Stimulated activated CD4-positive, alpha-beta T cell treated with anti-CD3 and anti-CD28 coated beads, Interleukin-2, amount 100 ng/mL, for 48 hours (primary cell): ENCODE measurements at regions not wholly inside any gene's neighbourhood (a gene's known extent, or its start where the extent isn't known, plus 50 kb on each side); places are given as distances from the start of the nearest gene placed in this dataset.
"Not testable (repeated sequence)": the region's sequence is repeated elsewhere in the genome, so short reads cannot be mapped to it uniquely, and the experiment has no call there.

Experiments
- DNase-seq, 2 donors: peaks; one replicate each; pipeline ENCODE4 v3.0.0-alpha.2; 2020

GRCh38 chr1:187848321-187848720 is 1019.6 kb downstream of the PLA2G4A start:
- no peak for DNase-seq

- DNase-seq: not testable (repeated sequence)
These were observed 1021.4 kb downstream of the PLA2G4A start for GRCh38 chr1:187850146-187850545.

- DNase-seq: no peak
These were observed 1024.8 kb downstream of the PLA2G4A start for GRCh38 chr1:187853505-187853904.

GRCh38 chr1:187854457-187854856 is 1025.7 kb downstream of the PLA2G4A start:
- DNase-seq: no peak

GRCh38 chr1:187862506-187862905 is 1033.8 kb downstream of the PLA2G4A start:
- no peak for DNase-seq

- DNase-seq: no peak
These were observed 1041.8 kb downstream of the PLA2G4A start for GRCh38 chr1:187870552-187870951.

- no peak for DNase-seq
These were observed 1042.6 kb downstream of the PLA2G4A start for GRCh38 chr1:187871177-187871845.

- no peak for DNase-seq
These were observed 1043.8 kb downstream of the PLA2G4A start for GRCh38 chr1:187872550-187872949.

GRCh38 chr1:187873126-187873525 is 1044.4 kb downstream of the PLA2G4A start:
- DNase-seq: no peak

GRCh38 chr1:187876775-187877174 is 1048.0 kb downstream of the PLA2G4A start:
- DNase-seq: no peak

- no peak for DNase-seq
These were observed 1048.5 kb downstream of the PLA2G4A start for GRCh38 chr1:187877220-187877619.

- DNase-seq: no peak
These were observed 1050.1 kb downstream of the PLA2G4A start for GRCh38 chr1:187878883-187879282.

GRCh38 chr1:187883356-187883755 is 1054.6 kb downstream of the PLA2G4A start:
- DNase-seq: no peak

GRCh38 chr1:187891993-187892682 is 1063.4 kb downstream of the PLA2G4A start:
- no peak for DNase-seq

GRCh38 chr1:187892683-187893039 is 1063.9 kb downstream of the PLA2G4A start:
- DNase-seq: no peak

- DNase-seq: no peak
These were observed 1064.7 kb downstream of the PLA2G4A start for GRCh38 chr1:187893471-187893870.

- no peak for DNase-seq
These were observed 1065.6 kb downstream of the PLA2G4A start for GRCh38 chr1:187894349-187894748.

- DNase-seq: no peak
These were observed 1074.5 kb downstream of the PLA2G4A start for GRCh38 chr1:187903223-187903622.

- DNase-seq: no peak
These were observed 1080.6 kb downstream of the PLA2G4A start for GRCh38 chr1:187909382-187909781.

GRCh38 chr1:187911820-187912219 is 1083.1 kb downstream of the PLA2G4A start:
- DNase-seq: no peak

GRCh38 chr1:187920976-187921375 is 1092.2 kb downstream of the PLA2G4A start:
- no peak for DNase-seq

GRCh38 chr1:187921426-187921825 is 1092.7 kb downstream of the PLA2G4A start:
- no peak for DNase-seq

GRCh38 chr1:187922255-187922654 is 1093.5 kb downstream of the PLA2G4A start:
- DNase-seq: no peak

GRCh38 chr1:187924252-187924651 is 1095.5 kb downstream of the PLA2G4A start:
- no peak for DNase-seq

- no peak for DNase-seq
These were observed 1099.5 kb downstream of the PLA2G4A start for GRCh38 chr1:187928288-187928687.
